ENCODE measurements at regions not wholly inside any gene's neighbourhood (a gene's known extent, or its start where the extent isn't known, plus 50 kb on each side); places are given as distances from the start of the nearest gene placed in this dataset.

DNA sequence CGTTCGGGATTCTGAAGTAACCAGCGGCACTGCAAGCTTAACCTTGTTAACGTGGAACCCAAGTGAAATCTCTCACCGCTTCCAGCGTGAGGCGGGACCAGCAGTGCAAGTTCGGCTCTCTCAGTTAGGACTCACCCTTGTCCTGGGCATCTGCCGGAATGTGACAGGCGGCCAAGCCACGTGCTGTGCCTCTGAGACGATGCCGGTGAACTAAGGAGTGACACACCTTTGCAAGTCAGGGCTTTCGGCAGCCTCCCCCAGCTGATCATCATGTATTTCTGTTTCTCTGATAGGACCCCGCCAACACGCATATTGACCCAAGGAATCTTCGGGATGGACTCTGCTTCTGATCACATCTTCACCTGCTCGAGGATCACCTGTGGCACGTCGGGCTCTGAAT, 415.0 kb upstream of the IRX1 start:
- Histone ChIP-seq H3K27ac (ENCODE audit: extremely low read depth, low read depth, low read length) (no peak overlapping the region), H3K9me3 (replicated peaks; ENCODE audit: control insufficient read depth, insufficient read depth, low read depth, low read length) (no peaks in the 10 kb centered on the region), H3K4me1 (replicated peaks in 1 of 2; ENCODE audit: control insufficient read depth in 2 of 2, insufficient read depth in 2 of 2, low read length in 2 of 2) (no peaks in the 10 kb centered on the region), H3K36me3 (ENCODE audit: control insufficient read depth, insufficient read depth, low read length) (no peaks in the 10 kb centered on the region), H4K20me1 (replicated peaks; ENCODE audit: control insufficient read depth, insufficient read depth, low read length) (no peaks in the 10 kb centered on the region), H3K79me2 (ENCODE audit: control insufficient read depth, insufficient read depth, low read length) (no peaks in the 10 kb centered on the region), H3K4me3 (no peak overlapping the region), H2AFZ (ENCODE audit: low read depth, low read length) (no peak overlapping the region), H3K27me3 (ENCODE audit: control insufficient read depth in 2 of 2, insufficient read depth in 2 of 2, low read length in 2 of 2) (peaks cover 27 to 46% of the 10 kb centered on the region in 2 experiments; a peak in 4 of 5 replicates), H3K4me2 (ENCODE audit: insufficient read depth, low read length) (no peak overlapping the region), H3K9me1 (ENCODE audit: control insufficient read depth, insufficient read depth, low read length) (no peaks in the 10 kb centered on the region), H3K9ac (ENCODE audit: insufficient read depth in 1 of 2, low read depth in 2 of 2, low read length in 2 of 2) (no peak overlapping the region)
- FAIRE-seq (no peak), ATAC-seq (no peak), DNase-seq (ENCODE audit: extremely low read depth in 1 of 4, low spot score in 3 of 4) (no peak)
- TF ChIP-seq SNIP1 (IDR thresholded peaks at IDR 0.05; ENCODE audit: low read depth), result no peak
- TF ChIP-seq ETS1 (conservative IDR thresholded peaks at IDR 0.05; ENCODE audit: control insufficient read depth, low read depth, low read length), result no peak
- TF ChIP-seq FOXM1 (IDR thresholded peaks at IDR 0.05; ENCODE audit: low read depth), result no peak
- no peak for TF ChIP-seq FOXM1 (CRISPR knock-in tag; IDR thresholded peaks at IDR 0.05; ENCODE audit: low read depth)
- no peak for TF ChIP-seq PHF8 (IDR thresholded peaks at IDR 0.05; ENCODE audit: borderline replicate concordance, low read length)
- ChIA-PET POLR2A (interaction anchor here (0.5 to 0.8 kb wide), 2 partner anchors 26 to 708 kb away, joined by 3 to 4 read pairs; no protein-coding TSS in a partner anchor), CTCF (ENCODE audit: low intra/inter-chr PET ratio) (no interaction called here)
- WGBS (ENCODE audit: insufficient coverage, low coverage, missing lambda C conversion rate), result 1% methylated on average over 20 of the region's 20 CpGs
- intact Hi-C loops (cut with micrococcal nuclease), result no loop called here
- BruUV-seq (replicated peaks), result no TSS peak
- in situ Hi-C loops (cut with MboI), result no loop called here

DNA sequence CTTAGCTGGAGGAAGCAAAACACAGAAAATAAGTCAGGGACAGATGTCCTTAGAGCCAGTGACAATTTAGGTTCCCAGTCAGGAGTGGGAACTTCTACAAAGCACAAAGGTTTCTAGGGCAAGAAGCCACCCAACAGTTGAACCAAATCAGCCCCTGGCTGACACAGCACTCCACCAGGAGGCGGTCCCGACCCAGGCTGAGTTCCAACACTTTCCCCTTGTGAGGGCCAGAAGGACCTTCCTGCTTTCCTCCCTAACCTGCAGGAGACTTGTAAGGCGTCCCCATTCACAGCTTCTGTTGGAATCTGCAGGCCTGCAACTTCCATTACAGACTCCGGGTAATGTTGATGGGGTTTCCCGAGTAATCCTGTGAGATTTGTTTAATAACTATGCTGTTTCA, 416.4 kb upstream of the IRX1 start:
- intact Hi-C loops (cut with micrococcal nuclease), result no loop called here
- CTCF ChIA-PET (ENCODE audit: low intra/inter-chr PET ratio), result no interaction called here
- POLR2A ChIA-PET, result no interaction called here

More for the DNA sequence above, 416.4 kb upstream of the IRX1 start:
- TF ChIP-seq RHOXF2B (CRISPR knock-in tag; conservative IDR thresholded peaks at IDR 0.05) (no peak), SIRT6 (IDR thresholded peaks at IDR 0.05; ENCODE audit: low read depth, low read length) (no peak), RBM22 (IDR thresholded peaks at IDR 0.05; ENCODE audit: low read depth, low read length, poor library complexity, severe bottlenecking) (no peak), MBD1 (CRISPR knock-in tag; IDR thresholded peaks at IDR 0.05) (no peak), POLR2AphosphoS2 (IDR thresholded peaks at IDR 0.05; ENCODE audit: low read length) (no peak), XRCC3 (IDR thresholded peaks at IDR 0.05) (no peak)
- TF ChIP-seq, protein P1, sequence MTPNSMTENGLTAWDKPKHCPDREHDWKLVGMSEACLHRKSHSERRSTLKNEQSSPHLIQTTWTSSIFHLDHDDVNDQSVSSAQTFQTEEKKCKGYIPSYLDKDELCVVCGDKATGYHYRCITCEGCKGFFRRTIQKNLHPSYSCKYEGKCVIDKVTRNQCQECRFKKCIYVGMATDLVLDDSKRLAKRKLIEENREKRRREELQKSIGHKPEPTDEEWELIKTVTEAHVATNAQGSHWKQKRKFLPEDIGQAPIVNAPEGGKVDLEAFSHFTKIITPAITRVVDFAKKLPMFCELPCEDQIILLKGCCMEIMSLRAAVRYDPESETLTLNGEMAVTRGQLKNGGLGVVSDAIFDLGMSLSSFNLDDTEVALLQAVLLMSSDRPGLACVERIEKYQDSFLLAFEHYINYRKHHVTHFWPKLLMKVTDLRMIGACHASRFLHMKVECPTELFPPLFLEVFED (CRISPR knock-in tag; conservative IDR thresholded peaks at IDR 0.05), result no peak
- no peak for FAIRE-seq
- Histone ChIP-seq H4K20me1 (replicated peaks; ENCODE audit: control insufficient read depth, insufficient read depth, low read length) (no peaks in the 10 kb centered on the region), H3K4me1 (replicated peaks in 1 of 2; ENCODE audit: control insufficient read depth in 2 of 2, insufficient read depth in 2 of 2, low read length in 2 of 2) (no peaks in the 10 kb centered on the region), H3K9ac (ENCODE audit: insufficient read depth in 1 of 2, low read depth in 2 of 2, low read length in 2 of 2) (no peak overlapping the region), H3K9me3 (replicated peaks; ENCODE audit: control insufficient read depth, insufficient read depth, low read depth, low read length) (no peaks in the 10 kb centered on the region), H2AFZ (ENCODE audit: low read depth, low read length) (no peak overlapping the region), H3K4me2 (ENCODE audit: insufficient read depth, low read length) (no peak overlapping the region), H3K27ac (ENCODE audit: extremely low read depth, low read depth, low read length) (no peak overlapping the region), H3K4me3 (no peak overlapping the region), H3K36me3 (ENCODE audit: control insufficient read depth, insufficient read depth, low read length) (no peaks in the 10 kb centered on the region), H3K9me1 (ENCODE audit: control insufficient read depth, insufficient read depth, low read length) (no peaks in the 10 kb centered on the region), H3K79me2 (ENCODE audit: control insufficient read depth, insufficient read depth, low read length) (no peaks in the 10 kb centered on the region), H3K27me3 (ENCODE audit: control insufficient read depth in 2 of 2, insufficient read depth in 2 of 2, low read length in 2 of 2) (peaks cover 27 to 37% of the 10 kb centered on the region in 2 experiments; a peak in 4 of 5 replicates)
- DNase-seq (ENCODE audit: extremely low read depth in 1 of 4, low spot score in 3 of 4), result no peak
- no TSS peak for BruUV-seq (replicated peaks)
- ATAC-seq, result no peak; the same call in 2 of the 3 replicates
- 0% methylated on average over 5 of the region's 5 CpGs for WGBS (ENCODE audit: insufficient coverage, low coverage, missing lambda C conversion rate)
- in situ Hi-C loops (cut with MboI), result no loop called here
